Hepatocyte (in vitro differentiated cells): ENCODE measurements at regions not wholly inside any gene's neighbourhood (a gene's known extent, or its start where the extent isn't known, plus 50 kb on each side); places are given as distances from the start of the nearest gene placed in this dataset.

Experiments used
- DNase-seq: peaks from one replicate; pipeline ENCODE4 v3.0.0-alpha.2; 2016; ENCODE audit warnings: low spot score
- H2AFZ ChIP-seq: fragments of 200-600 bp; sonication (generic); 2 replicates; pipeline ENCODE4 v1.6.0; 2016; ENCODE audit warnings: antibody characterized with exemption, mild to moderate bottlenecking
- H3K27ac ChIP-seq: fragments of 200-600 bp; sonication (generic); 2 replicates; pipeline ENCODE4 v1.5.1; 2016; ENCODE audit warnings: mild to moderate bottlenecking
- H3K27me3 ChIP-seq: fragments of 200-600 bp; sonication (generic); 2 replicates; pipeline ENCODE4 v1.6.1; 2016
- H3K36me3 ChIP-seq: fragments of 200-600 bp; sonication (generic); replicated peaks from 2 replicates; pipeline ENCODE4 v1.5.1; 2016; ENCODE audit warnings: low read depth; ENCODE audit not compliant: insufficient read depth
- H3K4me1 ChIP-seq: fragments of 200-600 bp; sonication (generic); 2 replicates; pipeline ENCODE4 v1.5.1; 2016; ENCODE audit warnings: mild to moderate bottlenecking, moderate library complexity; ENCODE audit not compliant: insufficient read depth
- H3K4me2 ChIP-seq: fragments of 200-600 bp; sonication (generic); 2 replicates; pipeline ENCODE4 v1.6.0; 2016
- H3K4me3 ChIP-seq: fragments of 200-600 bp; sonication (generic); 2 replicates; pipeline ENCODE4 v1.5.1; 2016; ENCODE audit warnings: mild to moderate bottlenecking
- H3K79me2 ChIP-seq: fragments of 200-600 bp; sonication (generic); 2 replicates; pipeline ENCODE4 v1.6.0; 2017; ENCODE audit warnings: mild to moderate bottlenecking
- H3K9me2 ChIP-seq: fragments of 200-600 bp; sonication (generic); replicated peaks from 2 replicates; pipeline ENCODE4 v1.6.0; 2017; ENCODE audit warnings: mild to moderate bottlenecking; ENCODE audit not compliant: insufficient read depth
- H3K9me3 ChIP-seq: fragments of 200-600 bp; sonication (generic); 2 replicates; pipeline ENCODE4 v1.5.1; 2016; ENCODE audit warnings: low read depth, mild to moderate bottlenecking
- H4K20me1 ChIP-seq: fragments of 200-600 bp; sonication (generic); 2 replicates; pipeline ENCODE4 v1.6.0; 2016; ENCODE audit warnings: mild to moderate bottlenecking; ENCODE audit not compliant: insufficient read depth, poor library complexity, severe bottlenecking
- EZH2 ChIP-seq: fragments of 200-600 bp; sonication (generic); IDR thresholded peaks from 2 replicates; pipeline ENCODE4 v1.6.1; 2016; ENCODE audit warnings: antibody characterized with exemption, mild to moderate bottlenecking, borderline replicate concordance
- EZH2phosphoT487 ChIP-seq: fragments of 200-600 bp; sonication (generic); IDR thresholded peaks from one replicate; pipeline ENCODE4 v1.6.1; 2018; ENCODE audit warnings: antibody characterized with exemption, mild to moderate bottlenecking, low read depth, moderate library complexity; ENCODE audit not compliant: unreplicated experiment, severe bottlenecking
- WGBS: methylation state at CpG from one replicate; pipeline ENCODE4 v1.1.6; 2016; ENCODE audit warnings: low lambda C conversion rate; ENCODE audit errors: missing lambda C conversion rate; 5-methylcytosine and 5-hydroxymethylcytosine counted together
- TF ChIP-seq, protein P1 (sequence below): fragments of 200-600 bp; sonication (generic); IDR thresholded peaks from 2 replicates; pipeline ENCODE4 v1.5.1; 2016; ENCODE audit warnings: antibody characterized with exemption, mild to moderate bottlenecking; ENCODE audit not compliant: poor library complexity

DNA sequence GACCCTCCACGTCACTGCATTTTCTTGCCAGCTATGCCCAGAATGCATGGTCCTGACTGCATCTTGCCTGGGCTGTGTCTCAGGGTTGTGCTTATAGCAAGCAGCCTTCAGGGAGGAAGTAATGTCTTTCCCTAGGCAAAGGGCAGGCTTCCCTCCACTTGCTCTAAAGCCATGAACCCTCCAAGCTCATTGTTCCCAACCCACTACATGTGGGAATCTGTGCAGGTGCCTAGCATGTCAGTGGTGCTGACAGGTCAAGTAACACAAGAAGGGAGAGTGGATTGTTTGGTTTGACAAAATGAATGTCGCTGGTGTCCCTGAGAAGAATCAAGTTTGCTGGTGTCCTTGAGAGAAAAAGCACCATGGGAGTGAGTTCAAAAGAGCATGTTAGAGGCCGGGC lies 53.9 kb upstream of the UCN3 start:
- TF ChIP-seq EZH2phosphoT487 (no peak), EZH2 (no peak)
- TF ChIP-seq, protein P1, sequence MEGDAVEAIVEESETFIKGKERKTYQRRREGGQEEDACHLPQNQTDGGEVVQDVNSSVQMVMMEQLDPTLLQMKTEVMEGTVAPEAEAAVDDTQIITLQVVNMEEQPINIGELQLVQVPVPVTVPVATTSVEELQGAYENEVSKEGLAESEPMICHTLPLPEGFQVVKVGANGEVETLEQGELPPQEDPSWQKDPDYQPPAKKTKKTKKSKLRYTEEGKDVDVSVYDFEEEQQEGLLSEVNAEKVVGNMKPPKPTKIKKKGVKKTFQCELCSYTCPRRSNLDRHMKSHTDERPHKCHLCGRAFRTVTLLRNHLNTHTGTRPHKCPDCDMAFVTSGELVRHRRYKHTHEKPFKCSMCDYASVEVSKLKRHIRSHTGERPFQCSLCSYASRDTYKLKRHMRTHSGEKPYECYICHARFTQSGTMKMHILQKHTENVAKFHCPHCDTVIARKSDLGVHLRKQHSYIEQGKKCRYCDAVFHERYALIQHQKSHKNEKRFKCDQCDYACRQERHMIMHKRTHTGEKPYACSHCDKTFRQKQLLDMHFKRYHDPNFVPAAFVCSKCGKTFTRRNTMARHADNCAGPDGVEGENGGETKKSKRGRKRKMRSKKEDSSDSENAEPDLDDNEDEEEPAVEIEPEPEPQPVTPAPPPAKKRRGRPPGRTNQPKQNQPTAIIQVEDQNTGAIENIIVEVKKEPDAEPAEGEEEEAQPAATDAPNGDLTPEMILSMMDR = no peak
- no peak for DNase-seq
- Histone ChIP-seq H3K9me2 (no peaks in the 10 kb centered on the region), H4K20me1 (no peaks in the 10 kb centered on the region), H2AFZ (no peak overlapping the region), H3K9me3 (no peaks in the 10 kb centered on the region), H3K4me1 (no peaks in the 10 kb centered on the region), H3K4me3 (no peak overlapping the region), H3K4me2 (no peak overlapping the region), H3K36me3 (no peaks in the 10 kb centered on the region), H3K27me3 (no peaks in the 10 kb centered on the region), H3K79me2 (no peaks in the 10 kb centered on the region), H3K27ac (no peak overlapping the region)
- 92% methylated on average over 3 of the region's 3 CpGs for WGBS

DNA sequence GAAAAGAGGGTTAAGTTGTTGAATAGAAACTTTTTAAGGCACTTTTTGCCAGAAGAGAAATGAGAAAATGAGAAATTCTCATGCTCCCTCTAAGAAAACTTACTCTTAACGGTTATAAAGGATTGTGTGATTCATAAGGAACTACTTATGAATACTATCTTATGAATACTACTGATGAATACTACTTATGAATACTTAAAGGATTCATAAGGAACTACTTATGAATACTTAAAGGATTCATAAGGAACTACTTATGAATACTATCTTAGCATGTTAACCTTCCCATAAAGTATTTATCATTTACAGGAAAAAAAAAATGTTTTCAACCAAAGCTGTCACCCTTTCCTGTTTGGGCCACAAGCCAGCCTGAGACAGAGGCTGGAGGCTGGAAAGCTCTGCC lies 53.1 kb upstream of the UCN3 start:
- Histone ChIP-seq H3K4me3 (no peak overlapping the region), H3K27ac (no peak overlapping the region), H3K4me2 (no peak overlapping the region), H3K36me3 (no peaks in the 10 kb centered on the region), H2AFZ (no peak overlapping the region), H3K27me3 (no peaks in the 10 kb centered on the region), H3K9me2 (no peaks in the 10 kb centered on the region), H3K4me1 (no peaks in the 10 kb centered on the region), H3K79me2 (no peaks in the 10 kb centered on the region), H4K20me1 (no peaks in the 10 kb centered on the region), H3K9me3 (no peaks in the 10 kb centered on the region)
- no peak for DNase-seq
- 92% methylated on average over 1 of the region's 1 CpG for WGBS
- TF ChIP-seq EZH2 (no peak), EZH2phosphoT487 (no peak)
- TF ChIP-seq, protein P1 = no peak

DNA sequence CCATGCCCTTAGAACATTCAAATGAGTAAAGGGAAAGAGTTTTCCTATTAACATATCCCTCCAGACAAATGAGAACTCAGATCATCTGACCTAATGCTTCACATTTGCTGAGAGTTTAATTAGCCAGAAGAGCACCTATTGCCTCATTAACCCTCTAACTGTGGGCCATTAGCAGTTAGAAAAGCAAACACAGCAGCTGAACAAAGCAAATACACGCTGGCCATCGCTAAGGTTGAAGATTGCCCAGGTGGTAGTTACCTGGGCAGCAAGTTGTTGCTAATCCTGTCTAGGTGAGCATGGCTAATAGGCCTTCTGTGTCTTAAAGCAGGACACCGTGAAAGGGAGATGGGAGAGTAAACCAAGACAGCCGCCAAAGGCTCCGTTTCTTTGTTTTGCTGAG lies 49.9 kb upstream of the UCN3 start:
- H3K4me3 ChIP-seq = no peak overlapping the region
- no peak overlapping the region for H3K27ac ChIP-seq
- H3K9me3 ChIP-seq = no peaks in the 10 kb centered on the region
- H3K4me2 ChIP-seq = no peak overlapping the region
- no peak for DNase-seq
- H3K79me2 ChIP-seq = no peaks in the 10 kb centered on the region
- 67% methylated on average over 5 of the region's 5 CpGs for WGBS
- H4K20me1 ChIP-seq = no peaks in the 10 kb centered on the region
- no peaks in the 10 kb centered on the region for H3K9me2 ChIP-seq
- no peaks in the 10 kb centered on the region for H3K4me1 ChIP-seq
- H2AFZ ChIP-seq = no peak overlapping the region
- TF ChIP-seq EZH2 = no peak
- TF ChIP-seq, protein P1 = no peak
- no peak for TF ChIP-seq EZH2phosphoT487
- H3K36me3 ChIP-seq = no peaks in the 10 kb centered on the region
- no peaks in the 10 kb centered on the region for H3K27me3 ChIP-seq
